ENCODE measurements at regions not wholly inside any gene's neighbourhood (a gene's known extent, or its start where the extent isn't known, plus 50 kb on each side); places are given as distances from the start of the nearest gene placed in this dataset.

DNA sequence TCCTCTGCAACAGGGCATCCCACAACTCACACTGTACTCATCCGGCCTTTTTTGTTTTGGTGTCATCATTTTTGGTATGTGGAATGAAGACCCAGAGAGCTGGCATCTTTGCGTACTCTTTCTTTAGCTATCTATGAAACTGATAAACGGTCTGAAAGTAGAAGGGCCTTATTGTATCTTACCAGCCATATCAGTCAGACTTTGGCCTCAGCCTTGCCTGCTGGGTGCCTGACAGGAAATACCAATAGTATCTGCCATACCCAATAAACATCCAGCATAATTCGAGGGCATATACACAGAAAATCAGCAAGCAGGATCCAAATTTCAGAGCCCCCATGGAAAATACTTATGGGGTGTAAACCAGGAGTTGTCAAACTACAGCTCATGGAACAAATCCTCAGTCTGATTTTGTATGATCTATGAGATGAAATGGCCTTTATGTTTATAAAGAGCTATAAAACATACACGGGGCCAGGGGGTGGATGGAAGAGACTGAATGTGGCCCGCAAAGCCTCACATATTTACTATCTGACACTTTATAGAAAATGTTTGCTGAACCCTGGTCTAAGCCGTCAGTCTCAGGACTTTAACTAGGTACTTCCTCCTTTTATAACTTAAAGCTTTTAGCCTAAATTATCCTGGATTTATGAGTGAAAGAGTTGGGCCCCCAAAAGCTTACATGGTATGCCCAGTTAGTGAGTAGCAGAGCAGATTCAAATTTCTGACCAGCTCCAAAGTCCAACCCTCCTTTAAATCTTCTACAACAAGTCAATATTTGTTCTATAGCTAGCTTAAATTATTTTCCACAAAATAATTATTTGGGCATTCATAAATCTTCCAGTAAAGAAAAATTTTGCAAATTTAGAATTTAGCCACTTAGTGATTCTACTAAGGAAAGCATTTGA is 308.0 kb upstream of the PUM3 start:
- TF ChIP-seq CTCF (conservative IDR thresholded peaks at IDR 0.05 in 1 of 2, IDR thresholded peaks at IDR 0.05 in 1 of 2; ENCODE audit: low read depth in 1 of 2, low read length in 2 of 2) = no peak
- TF ChIP-seq EZH2 (IDR thresholded peaks at IDR 0.05; ENCODE audit: low read length, missing control alignments) = no peak
